B cell (primary cell): ENCODE measurements at regions not wholly inside any gene's neighbourhood (a gene's known extent, or its start where the extent isn't known, plus 50 kb on each side); places are given as distances from the start of the nearest gene placed in this dataset.

ENCODE experiments used
- ATAC-seq: fragments of 200-7000 bp; cut with Tn5 transposase; one replicate; pipeline ENCODE4 v1.10.0; 2021; ENCODE audit warnings: low read depth, mild to moderate bottlenecking, moderate number of reproducible peaks, moderate library complexity
- CTCF ChIA-PET: fragments of 350-600 bp; sonication (Branson Sonifier 250); formaldehyde crosslinking; loops from one replicate; lab custom pipeline; 2021; ENCODE audit warnings: antibody characterized with exemption, inconsistent platforms; lab: Charles Lee
- POLR2A ChIA-PET: fragments of 350-600 bp; sonication (Branson Sonifier 250); formaldehyde crosslinking; loops from one replicate; lab custom pipeline; 2021; ENCODE audit warnings: antibody characterized with exemption; lab: Charles Lee
- DNase-seq: peaks from one replicate; pipeline ENCODE4 v3.0.0; 2013
- H2AFZ ChIP-seq: 2 replicates; pipeline ENCODE4 v1.6.1; 2012; ENCODE audit warnings: mild to moderate bottlenecking, low read depth, low read length; ENCODE audit not compliant: insufficient read depth, poor library complexity, severe bottlenecking
- H3K27ac ChIP-seq, 2 donors: 1 replicate in 1 of 2; 2 replicates in 1 of 2; pipeline ENCODE4 v1.5.1; 2012 to 2013; ENCODE audit warnings: low read length in 2 of 2, mild to moderate bottlenecking in 2 of 2, moderate library complexity in 1 of 2
- H3K27me3 ChIP-seq, 4 experiments: fragments of 200-600 bp in 1 of 4; sonication (generic) in 1 of 4; replicated peaks in 1 of 4; 1 replicate in 2 of 4; 2 replicates in 2 of 4; pipeline versions ENCODE4 v1.6.1 to v1.7.0; 2013 to 2016; ENCODE audit warnings: low read length in 3 of 4, mild to moderate bottlenecking in 2 of 4, mixed read lengths in 1 of 4, moderate library complexity in 1 of 4; ENCODE audit not compliant: insufficient read depth in 4 of 4, control insufficient read depth in 3 of 4; ENCODE audit errors: control extremely low read depth in 1 of 4
- H3K36me3 ChIP-seq, 2 experiments: replicated peaks in 1 of 2; 1 replicate in 1 of 2; 2 replicates in 1 of 2; pipeline versions ENCODE4 v1.6.1 to v1.7.1; 2013; ENCODE audit warnings: low read length in 1 of 2; ENCODE audit not compliant: insufficient read depth in 2 of 2, control insufficient read depth in 1 of 2; ENCODE audit errors: control extremely low read depth in 1 of 2, extremely low read depth in 1 of 2
- H3K4me1 ChIP-seq, 2 donors: fragments of 200-600 bp in 1 of 2; sonication (generic) in 1 of 2; 1 replicate in 1 of 2; 2 replicates in 1 of 2; pipeline versions ENCODE4 v1.5.1 to v1.6.1; 2013 to 2017; ENCODE audit warnings: low read length in 2 of 2; ENCODE audit not compliant: control insufficient read depth in 2 of 2, insufficient read depth in 2 of 2
- H3K4me2 ChIP-seq: replicated peaks from 2 replicates; pipeline ENCODE3; 2012; ENCODE audit warnings: mild to moderate bottlenecking, low read depth, low read length; ENCODE audit not compliant: poor library complexity, severe bottlenecking
- H3K4me3 ChIP-seq, 5 experiments: fragments of 200-600 bp in 1 of 5; sonication (generic) in 1 of 5; 1 replicate in 3 of 5; 2 replicates in 2 of 5; pipeline versions ENCODE4 v1.5.1 to v1.7.0; 2011 to 2016; ENCODE audit warnings: low read length in 4 of 5, mild to moderate bottlenecking in 4 of 5, low read depth in 2 of 5, control low read depth in 1 of 5, moderate library complexity in 1 of 5; ENCODE audit not compliant: insufficient read depth in 1 of 5; ENCODE audit errors: control extremely low read depth in 1 of 5, extremely low read depth in 1 of 5
- H3K79me2 ChIP-seq: fragments of 200-600 bp; sonication (generic); one replicate; pipeline ENCODE4 v1.6.0; 2016; ENCODE audit warnings: low read length; ENCODE audit not compliant: control insufficient read depth, insufficient read depth
- H3K9ac ChIP-seq: fragments of 200-600 bp; sonication (generic); 2 replicates; pipeline ENCODE4 v1.6.1; 2017; ENCODE audit warnings: mild to moderate bottlenecking, low read length, moderate library complexity
- H3K9me3 ChIP-seq, 3 donors: one replicate each; pipeline versions ENCODE4 v1.6.1 to v1.7.1; 2013; ENCODE audit warnings: low read length in 2 of 3; ENCODE audit not compliant: control insufficient read depth in 2 of 3, insufficient read depth in 1 of 3; ENCODE audit errors: control extremely low read depth in 1 of 3
- H4K20me1 ChIP-seq: 2 replicates; pipeline ENCODE4 v1.6.0; 2012; ENCODE audit warnings: mild to moderate bottlenecking, low read length; ENCODE audit not compliant: insufficient read depth, control insufficient read depth, poor library complexity, severe bottlenecking
- H3K27ac Mint-ChIP-seq: one replicate; pipeline ENCODE4 v1.8.0; 2021; ENCODE audit warnings: mixed read lengths
- H3K27me3 Mint-ChIP-seq: one replicate; pipeline ENCODE4 v1.8.0; 2021; ENCODE audit warnings: mixed read lengths
- H3K4me1 Mint-ChIP-seq: one replicate; pipeline ENCODE4 v1.8.0; 2021; ENCODE audit warnings: mixed read lengths
- H3K4me3 Mint-ChIP-seq: one replicate; pipeline ENCODE4 v1.8.0; 2021; ENCODE audit warnings: mixed read lengths
- H3K9me3 Mint-ChIP-seq: one replicate; pipeline ENCODE4 v1.8.0; 2022; ENCODE audit warnings: mixed read lengths; ENCODE audit not compliant: insufficient read depth
- CTCF ChIP-seq: fragments of 200-600 bp; IDR thresholded peaks from one replicate; pipeline ENCODE4 v1.8.0; 2022; ENCODE audit warnings: antibody characterized with exemption, mild to moderate bottlenecking
- EZH2 ChIP-seq: IDR thresholded peaks from 2 replicates; pipeline ENCODE4 v1.6.1; 2012; ENCODE audit warnings: borderline replicate concordance, low read depth, mild to moderate bottlenecking, moderate library complexity, low read length; ENCODE audit not compliant: insufficient read depth, poor library complexity, severe bottlenecking
- WGBS: methylation state at CpG from one replicate; pipeline ENCODE4 v1.1.5; 2013; ENCODE audit warnings: missing lambda C conversion rate; ENCODE audit not compliant: insufficient coverage; 5-methylcytosine and 5-hydroxymethylcytosine counted together
- intact Hi-C: fragments of 100-400 bp; cut with micrococcal nuclease; formaldehyde crosslinking; loops from one replicate; pipeline ENCODE4 v1.10.0; 2022

- ATAC-seq, result no peak
- Histone ChIP-seq H2AFZ (no peak overlapping the region), H3K27me3 (no peaks in the 10 kb centered on the region), H4K20me1 (no peaks in the 10 kb centered on the region), H3K36me3 (no peaks in the 10 kb centered on the region), H3K4me2 (no peak overlapping the region), H3K27ac (no peak overlapping the region), H3K4me3 (no peak overlapping the region), H3K9ac (no peak overlapping the region), H3K79me2 (no peaks in the 10 kb centered on the region), H3K4me1 (no peaks in the 10 kb centered on the region), H3K9me3 (no peaks in the 10 kb centered on the region)
- no peak for TF ChIP-seq CTCF
- no peak for TF ChIP-seq EZH2
- CTCF ChIA-PET, result no interaction called here
- H3K27me3 Mint-ChIP-seq, result no peaks in the 10 kb centered on the region
- 84% methylated on average over 2 of the region's 4 CpGs for WGBS
- intact Hi-C loops, result no loop called here
- H3K4me1 Mint-ChIP-seq, result no peaks in the 10 kb centered on the region
- H3K4me3 Mint-ChIP-seq, result no peak overlapping the region
- DNase-seq, result no peak
- no peaks in the 10 kb centered on the region for H3K9me3 Mint-ChIP-seq
- POLR2A ChIA-PET, result no interaction called here
- no peak overlapping the region for H3K27ac Mint-ChIP-seq
These were observed 242.0 kb upstream of the TRPM3 start for GRCh38 chr9:71363286-71363961.

- Histone ChIP-seq H3K4me1 (no peaks in the 10 kb centered on the region), H3K27me3 (no peaks in the 10 kb centered on the region), H3K9ac (no peak overlapping the region), H4K20me1 (no peaks in the 10 kb centered on the region), H2AFZ (no peak overlapping the region), H3K4me3 (no peak overlapping the region), H3K79me2 (no peaks in the 10 kb centered on the region), H3K4me2 (no peak overlapping the region), H3K9me3 (no peaks in the 10 kb centered on the region), H3K36me3 (no peaks in the 10 kb centered on the region), H3K27ac (no peak overlapping the region)
- Mint-ChIP-seq H3K4me1 (no peaks in the 10 kb centered on the region), H3K9me3 (no peaks in the 10 kb centered on the region), H3K4me3 (no peak overlapping the region), H3K27ac (no peak overlapping the region), H3K27me3 (no peaks in the 10 kb centered on the region)
- ChIA-PET POLR2A (no interaction called here), CTCF (no interaction called here)
- ATAC-seq, result no peak
- intact Hi-C loops, result no loop called here
- 71% methylated on average over 1 of the region's 2 CpGs for WGBS
- TF ChIP-seq EZH2 (no peak), CTCF (no peak)
- DNase-seq, result no peak
These were observed 239.9 kb upstream of the TRPM3 start for GRCh38 chr9:71361357-71361756.
